ENCODE measurements at regions not wholly inside any gene's neighbourhood (a gene's known extent, or its start where the extent isn't known, plus 50 kb on each side); places are given as distances from the start of the nearest gene placed in this dataset.
"Not testable (repeated sequence)": the region's sequence is repeated elsewhere in the genome, so short reads cannot be mapped to it uniquely, and the experiment has no call there.

DNA sequence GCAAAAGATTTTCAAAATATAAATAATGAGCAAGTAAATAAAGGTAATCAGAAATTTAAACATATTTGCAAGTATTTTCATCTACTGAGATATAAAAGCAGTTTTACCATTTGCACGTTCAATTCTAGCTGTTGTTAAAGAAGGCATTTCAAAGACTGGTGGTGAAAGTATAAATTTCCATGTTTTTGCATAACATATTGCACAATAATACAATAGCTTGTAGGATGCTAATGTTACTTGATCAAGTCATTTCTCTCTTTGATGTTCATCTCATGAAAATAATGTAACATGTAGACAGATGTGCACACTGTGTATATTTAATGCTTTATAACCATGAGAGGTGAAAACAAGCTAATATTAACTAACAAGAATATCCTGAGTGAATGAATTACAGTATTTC is 651.9 kb downstream of the CDH9 start:
- no peak overlapping the region for H3K4me3 ChIP-seq (replicated peaks in 1 of 3; ENCODE audit: insufficient read depth in 1 of 3, low read depth in 1 of 3, low read length in 3 of 3)
- no peak overlapping the region for H3K9ac ChIP-seq (replicated peaks; ENCODE audit: extremely low read depth, insufficient read depth, low read length)
- ChIA-PET POLR2A (no interaction called here), CTCF (no interaction called here)
- no peaks in the 10 kb centered on the region for H3K9me1 ChIP-seq (replicated peaks; ENCODE audit: control insufficient read depth, extremely low read depth, insufficient read depth, low read length)
- H3K9me3 ChIP-seq (replicated peaks; ENCODE audit: control insufficient read depth, insufficient read depth, low read length), result peaks cover 3% of the 10 kb centered on the region
- no peaks in the 10 kb centered on the region for H3K27me3 ChIP-seq (ENCODE audit: control insufficient read depth in 2 of 2, insufficient read depth in 2 of 2, low read length in 2 of 2)
- TF ChIP-seq CTCF (IDR thresholded peaks at IDR 0.05; ENCODE audit: extremely low read depth in 1 of 2, insufficient read depth in 1 of 2, low read depth in 1 of 2, low read length in 2 of 2) (no peak), POLR2A (IDR thresholded peaks at IDR 0.05; ENCODE audit: low read depth, low read length) (no peak), JUN (IDR thresholded peaks at IDR 0.05; ENCODE audit: borderline replicate concordance, insufficient read depth, insufficient read length, low read depth) (no peak), POLR2AphosphoS5 (IDR thresholded peaks at IDR 0.05; ENCODE audit: insufficient read depth, low read depth, low read length) (no peak), MYC (IDR thresholded peaks at IDR 0.05; ENCODE audit: low read depth, low read length) (no peak)
- no peak overlapping the region for H2AFZ ChIP-seq (ENCODE audit: low read depth, low read length)
- no TSS peak for BruUV-seq (replicated peaks)
- no peak for FAIRE-seq
- no peak overlapping the region for H3K27ac ChIP-seq (ENCODE audit: insufficient read depth, low read depth, low read length)
- no peak overlapping the region for H3K4me2 ChIP-seq (ENCODE audit: insufficient read depth, low read length)
- H4K20me1 ChIP-seq (replicated peaks; ENCODE audit: control insufficient read depth, extremely low read depth, insufficient read depth, low read length), result no peaks in the 10 kb centered on the region
- dilution Hi-C loops (cut with MboI; ENCODE audit: extremely low pct_ligation_motif_present, low sequenced_read_pairs) (no loop called here), intact Hi-C loops (cut with micrococcal nuclease) (no loop called here)
- DNase-seq (ENCODE audit: low read depth, low spot score), result no peak
- H3K4me1 ChIP-seq (ENCODE audit: control insufficient read depth, extremely low read depth, insufficient read depth, low read length), result no peaks in the 10 kb centered on the region
- no peaks in the 10 kb centered on the region for H3K36me3 ChIP-seq (ENCODE audit: control insufficient read depth in 2 of 2, extremely low read depth in 1 of 2, insufficient read depth in 2 of 2, low read length in 2 of 2)
- no peaks in the 10 kb centered on the region for H3K79me2 ChIP-seq (ENCODE audit: control insufficient read depth, insufficient read depth, low read length)

GRCh38 chr5:26364624-26365023 is 673.8 kb downstream of the CDH9 start:
- intact Hi-C loops (cut with micrococcal nuclease); H2AFZ ChIP-seq (ENCODE audit: low read depth, low read length); H3K27me3 ChIP-seq (ENCODE audit: control insufficient read depth in 2 of 2, insufficient read depth in 2 of 2, low read length in 2 of 2); H3K9me3 ChIP-seq (replicated peaks; ENCODE audit: control insufficient read depth, insufficient read depth, low read length); H3K4me1 ChIP-seq (ENCODE audit: control insufficient read depth, extremely low read depth, insufficient read depth, low read length); H4K20me1 ChIP-seq (replicated peaks; ENCODE audit: control insufficient read depth, extremely low read depth, insufficient read depth, low read length); CTCF ChIA-PET; H3K4me2 ChIP-seq (ENCODE audit: insufficient read depth, low read length); H3K27ac ChIP-seq (ENCODE audit: insufficient read depth, low read depth, low read length); H3K9me1 ChIP-seq (replicated peaks; ENCODE audit: control insufficient read depth, extremely low read depth, insufficient read depth, low read length); H3K36me3 ChIP-seq (ENCODE audit: control insufficient read depth in 2 of 2, extremely low read depth in 1 of 2, insufficient read depth in 2 of 2, low read length in 2 of 2); DNase-seq (ENCODE audit: low read depth, low spot score); POLR2A ChIA-PET; H3K79me2 ChIP-seq (ENCODE audit: control insufficient read depth, insufficient read depth, low read length); BruUV-seq (replicated peaks); H3K9ac ChIP-seq (replicated peaks; ENCODE audit: extremely low read depth, insufficient read depth, low read length); H3K4me3 ChIP-seq (replicated peaks in 1 of 3; ENCODE audit: insufficient read depth in 1 of 3, low read depth in 1 of 3, low read length in 3 of 3); dilution Hi-C loops (cut with MboI; ENCODE audit: extremely low pct_ligation_motif_present, low sequenced_read_pairs); FAIRE-seq: not testable (repeated sequence)
